Neural cell (in vitro differentiated cells): ENCODE measurements at regions not wholly inside any gene's neighbourhood (a gene's known extent, or its start where the extent isn't known, plus 50 kb on each side); places are given as distances from the start of the nearest gene placed in this dataset.

ENCODE experiments used
- H2AFZ ChIP-seq: fragments of 200-600, 300-800 bp; sonication (generic), shearing (Covaris generic); 2 replicates; pipeline ENCODE4 v1.6.0; 2014; ENCODE audit warnings: low read depth, mild to moderate bottlenecking, antibody characterized with exemption, low read length, moderate library complexity
- H3F3A ChIP-seq: fragments of 200-600 bp; shearing (Covaris generic); 2 replicates; pipeline ENCODE4 v1.6.1; 2016; ENCODE audit warnings: mild to moderate bottlenecking, moderate library complexity, mixed read lengths, antibody characterized with exemption, low read length; ENCODE audit not compliant: insufficient read depth, poor library complexity, severe bottlenecking
- H3K27ac ChIP-seq: fragments of 200-600, 300-800 bp; sonication (generic), shearing (Covaris generic); 2 replicates; pipeline ENCODE4 v1.5.1; 2014; ENCODE audit warnings: mild to moderate bottlenecking, low read length, moderate library complexity
- H3K27me3 ChIP-seq: fragments of 300-800, 200-600 bp; sonication (generic), shearing (Covaris generic); 2 replicates; pipeline ENCODE4 v1.6.0; 2014; ENCODE audit warnings: mild to moderate bottlenecking, low read depth, low read length, moderate library complexity; ENCODE audit not compliant: insufficient read depth
- H3K36me3 ChIP-seq: fragments of 300-800, 200-600 bp; sonication (generic), shearing (Covaris generic); 2 replicates; pipeline ENCODE4 v1.5.1; 2014; ENCODE audit warnings: mild to moderate bottlenecking, antibody characterized with exemption, low read length, moderate library complexity; ENCODE audit not compliant: insufficient read depth
- H3K4me2 ChIP-seq: fragments of 300-800, 200-600 bp; sonication (generic), shearing (Covaris generic); 2 replicates; pipeline ENCODE4 v1.6.0; 2014; ENCODE audit warnings: mild to moderate bottlenecking, low read length
- H3K4me3 ChIP-seq: fragments of 300-800, 200-600 bp; sonication (generic), shearing (Covaris generic); 2 replicates; pipeline ENCODE4 v1.5.1; 2014; ENCODE audit warnings: mild to moderate bottlenecking, low read length, moderate library complexity
- H3K79me2 ChIP-seq: fragments of 200-600 bp; shearing (Covaris generic); replicated peaks from 2 replicates; pipeline ENCODE4 v1.6.0; 2014; ENCODE audit warnings: mild to moderate bottlenecking, low read length, moderate library complexity; ENCODE audit not compliant: insufficient read depth
- H3K9ac ChIP-seq: fragments of 300-800, 200-600 bp; sonication (generic), shearing (Covaris generic); 2 replicates; pipeline ENCODE4 v1.6.1; 2016; ENCODE audit warnings: mild to moderate bottlenecking, low read length, mixed read lengths
- H3K9me2 ChIP-seq: fragments of 200-600 bp; shearing (Covaris generic); 2 replicates; pipeline ENCODE4 v1.6.1; 2016; ENCODE audit warnings: mild to moderate bottlenecking, low read length, mixed read lengths; ENCODE audit not compliant: insufficient read depth
- H3K9me3 ChIP-seq: fragments of 200-600, 300-800 bp; sonication (generic), shearing (Covaris generic); 2 replicates; pipeline ENCODE4 v1.6.1; 2016; ENCODE audit warnings: mild to moderate bottlenecking, mixed run types, low read length, moderate library complexity, mixed read lengths
- H4K20me1 ChIP-seq: fragments of 200-600 bp; shearing (Covaris generic); 2 replicates; pipeline ENCODE4 v1.6.1; 2016; ENCODE audit warnings: mild to moderate bottlenecking, mixed run types; ENCODE audit not compliant: insufficient read depth
- EP300 ChIP-seq: fragments of 450-650 bp; conservative IDR thresholded peaks from 2 replicates; pipeline ENCODE4 v1.6.1; 2014; ENCODE audit warnings: antibody characterized with exemption, mild to moderate bottlenecking, moderate library complexity; ENCODE audit not compliant: poor library complexity, severe bottlenecking
- EZH2 ChIP-seq: fragments of 200-600, 300-800 bp; shearing (Covaris generic), sonication (generic); IDR thresholded peaks from 2 replicates; pipeline ENCODE4 v1.6.1; 2014; ENCODE audit warnings: antibody characterized with exemption, low read length, borderline replicate concordance, mild to moderate bottlenecking; ENCODE audit not compliant: insufficient read depth, poor library complexity, severe bottlenecking
- MXI1 ChIP-seq: fragments of 450-650 bp; conservative IDR thresholded peaks from 2 replicates; pipeline ENCODE4 v1.6.1; 2014; ENCODE audit warnings: antibody characterized with exemption, mild to moderate bottlenecking; ENCODE audit not compliant: poor library complexity, severe bottlenecking
- POLR2AphosphoS5 ChIP-seq: IDR thresholded peaks from 2 replicates; pipeline ENCODE4 v1.6.1; 2012
- RAD21 ChIP-seq: fragments of 450-650 bp; conservative IDR thresholded peaks from 2 replicates; pipeline ENCODE4 v1.6.1; 2014; ENCODE audit warnings: antibody characterized with exemption, mild to moderate bottlenecking, moderate library complexity
- REST ChIP-seq: IDR thresholded peaks from 2 replicates; pipeline ENCODE4 v1.6.1; 2012; ENCODE audit warnings: borderline replicate concordance
- SMC3 ChIP-seq: fragments of 450-650 bp; conservative IDR thresholded peaks from 2 replicates; pipeline ENCODE4 v1.6.1; 2014; ENCODE audit warnings: antibody characterized with exemption, mild to moderate bottlenecking, moderate library complexity; ENCODE audit not compliant: poor library complexity
- TAF1 ChIP-seq: IDR thresholded peaks from 2 replicates; pipeline ENCODE4 v1.6.1; 2012; ENCODE audit warnings: low read depth
- TF ChIP-seq, protein P1 (sequence below): fragments of 450-650 bp; IDR thresholded peaks from 2 replicates; pipeline ENCODE4 v1.5.1; 2014; ENCODE audit warnings: antibody characterized with exemption, mild to moderate bottlenecking, moderate library complexity; ENCODE audit not compliant: poor library complexity, severe bottlenecking

- H3K4me3 ChIP-seq: no peak overlapping the region
- H3K27ac ChIP-seq: no peak overlapping the region
- H3F3A ChIP-seq: no peaks in the 10 kb centered on the region
- no peaks in the 10 kb centered on the region for H3K79me2 ChIP-seq
- no peaks in the 10 kb centered on the region for H3K36me3 ChIP-seq
- peaks cover 5% of the 10 kb centered on the region for H3K9me3 ChIP-seq
- TF ChIP-seq, protein P1, sequence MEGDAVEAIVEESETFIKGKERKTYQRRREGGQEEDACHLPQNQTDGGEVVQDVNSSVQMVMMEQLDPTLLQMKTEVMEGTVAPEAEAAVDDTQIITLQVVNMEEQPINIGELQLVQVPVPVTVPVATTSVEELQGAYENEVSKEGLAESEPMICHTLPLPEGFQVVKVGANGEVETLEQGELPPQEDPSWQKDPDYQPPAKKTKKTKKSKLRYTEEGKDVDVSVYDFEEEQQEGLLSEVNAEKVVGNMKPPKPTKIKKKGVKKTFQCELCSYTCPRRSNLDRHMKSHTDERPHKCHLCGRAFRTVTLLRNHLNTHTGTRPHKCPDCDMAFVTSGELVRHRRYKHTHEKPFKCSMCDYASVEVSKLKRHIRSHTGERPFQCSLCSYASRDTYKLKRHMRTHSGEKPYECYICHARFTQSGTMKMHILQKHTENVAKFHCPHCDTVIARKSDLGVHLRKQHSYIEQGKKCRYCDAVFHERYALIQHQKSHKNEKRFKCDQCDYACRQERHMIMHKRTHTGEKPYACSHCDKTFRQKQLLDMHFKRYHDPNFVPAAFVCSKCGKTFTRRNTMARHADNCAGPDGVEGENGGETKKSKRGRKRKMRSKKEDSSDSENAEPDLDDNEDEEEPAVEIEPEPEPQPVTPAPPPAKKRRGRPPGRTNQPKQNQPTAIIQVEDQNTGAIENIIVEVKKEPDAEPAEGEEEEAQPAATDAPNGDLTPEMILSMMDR: no peak
- no peak for TF ChIP-seq EZH2
- no peak for TF ChIP-seq MXI1
- TF ChIP-seq REST: no peak
- TF ChIP-seq TAF1: no peak
- no peak for TF ChIP-seq EP300
- no peak for TF ChIP-seq RAD21
- no peak for TF ChIP-seq SMC3
- no peak for TF ChIP-seq POLR2AphosphoS5
- no peak overlapping the region for H3K9ac ChIP-seq
- H3K27me3 ChIP-seq: peaks cover 18% of the 10 kb centered on the region
- H4K20me1 ChIP-seq: no peaks in the 10 kb centered on the region
- no peak overlapping the region for H2AFZ ChIP-seq
- no peaks in the 10 kb centered on the region for H3K9me2 ChIP-seq
- no peak overlapping the region for H3K4me2 ChIP-seq
These were observed 104.1 kb downstream of the KCTD15 start for GRCh38 chr19:33900817-33901216.

DNA sequence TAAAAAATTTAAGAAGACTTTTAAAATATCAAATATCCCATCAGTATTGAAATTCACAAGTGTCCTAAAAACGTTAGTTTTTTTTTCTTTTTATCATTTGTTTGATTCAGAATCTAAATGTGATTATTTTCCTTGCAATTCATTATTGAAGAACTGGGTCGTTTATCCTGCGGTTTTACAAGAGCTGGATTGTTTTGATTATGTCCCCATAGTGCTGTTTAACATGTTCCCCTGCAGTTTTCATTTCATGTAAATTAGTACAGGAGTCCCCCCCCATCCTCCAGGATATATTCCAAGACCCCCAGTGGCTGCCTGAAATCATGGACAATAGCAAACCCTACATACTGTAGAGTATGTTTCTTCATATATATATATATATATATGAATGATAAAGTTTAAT is 105.7 kb downstream of the KCTD15 start:
- H3K9ac ChIP-seq: no peak overlapping the region
- peaks cover 5% of the 10 kb centered on the region for H3K9me3 ChIP-seq
- TF ChIP-seq POLR2AphosphoS5 (no peak), SMC3 (no peak), MXI1 (no peak), RAD21 (no peak), REST (no peak), EP300 (no peak), EZH2 (no peak)

More for the DNA sequence above, 105.7 kb downstream of the KCTD15 start:
- Histone ChIP-seq H2AFZ (no peak overlapping the region), H3K36me3 (no peaks in the 10 kb centered on the region), H3F3A (no peaks in the 10 kb centered on the region), H4K20me1 (no peaks in the 10 kb centered on the region), H3K27ac (no peak overlapping the region), H3K27me3 (peaks cover 33% of the 10 kb centered on the region), H3K9me2 (no peaks in the 10 kb centered on the region), H3K4me2 (no peak overlapping the region), H3K79me2 (no peaks in the 10 kb centered on the region), H3K4me3 (no peak overlapping the region)
